ENCODE measurements at regions not wholly inside any gene's neighbourhood (a gene's known extent, or its start where the extent isn't known, plus 50 kb on each side); places are given as distances from the start of the nearest gene placed in this dataset.
"Not testable (repeated sequence)": the region's sequence is repeated elsewhere in the genome, so short reads cannot be mapped to it uniquely, and the experiment has no call there.

DNA sequence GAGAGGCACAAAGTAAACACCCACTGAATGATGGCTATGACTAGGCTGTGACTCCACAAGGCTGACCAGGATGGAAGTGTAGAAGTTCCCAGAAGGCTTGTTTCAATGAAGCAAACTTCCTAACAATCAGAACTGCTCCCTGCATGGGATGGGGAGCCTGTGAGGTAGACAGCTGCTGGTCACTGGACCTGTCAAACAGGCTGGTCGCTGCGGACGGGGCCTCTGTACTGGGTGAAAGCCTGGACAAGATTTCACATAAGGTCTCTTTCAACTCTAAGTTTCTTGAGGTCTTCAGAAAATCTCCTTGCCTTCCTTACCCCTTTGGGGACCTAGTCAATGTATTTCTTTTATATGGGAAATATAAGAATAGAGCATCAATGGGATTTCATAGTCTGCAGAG lies 438.2 kb downstream of the BUD13 start:
- H3K9ac ChIP-seq (ENCODE audit: low read depth, low read length): no peak overlapping the region
- no peak overlapping the region for H3K4me3 ChIP-seq (ENCODE audit: low read depth, low read length)
- no peaks in the 10 kb centered on the region for H3K9me3 ChIP-seq (ENCODE audit: control insufficient read depth, insufficient read depth, low read length)
- H3K36me3 ChIP-seq (ENCODE audit: control insufficient read depth, insufficient read depth, low read length): no peaks in the 10 kb centered on the region
- no peaks in the 10 kb centered on the region for H3K4me1 ChIP-seq (ENCODE audit: control insufficient read depth, insufficient read depth, low read length)
- no peaks in the 10 kb centered on the region for H3K27me3 ChIP-seq (ENCODE audit: control insufficient read depth, insufficient read depth, low read length)

- no peak overlapping the region for H3K9ac ChIP-seq (ENCODE audit: low read depth, low read length)
- H3K9me3 ChIP-seq (ENCODE audit: control insufficient read depth, insufficient read depth, low read length): no peaks in the 10 kb centered on the region
- H3K36me3 ChIP-seq (ENCODE audit: control insufficient read depth, insufficient read depth, low read length): no peaks in the 10 kb centered on the region
- no peaks in the 10 kb centered on the region for H3K4me1 ChIP-seq (ENCODE audit: control insufficient read depth, insufficient read depth, low read length)
- no peak overlapping the region for H3K4me3 ChIP-seq (ENCODE audit: low read depth, low read length)
- no peaks in the 10 kb centered on the region for H3K27me3 ChIP-seq (ENCODE audit: control insufficient read depth, insufficient read depth, low read length)
Measured at GRCh38 chr11:116333001-116333535, 439.7 kb downstream of the BUD13 start.

DNA sequence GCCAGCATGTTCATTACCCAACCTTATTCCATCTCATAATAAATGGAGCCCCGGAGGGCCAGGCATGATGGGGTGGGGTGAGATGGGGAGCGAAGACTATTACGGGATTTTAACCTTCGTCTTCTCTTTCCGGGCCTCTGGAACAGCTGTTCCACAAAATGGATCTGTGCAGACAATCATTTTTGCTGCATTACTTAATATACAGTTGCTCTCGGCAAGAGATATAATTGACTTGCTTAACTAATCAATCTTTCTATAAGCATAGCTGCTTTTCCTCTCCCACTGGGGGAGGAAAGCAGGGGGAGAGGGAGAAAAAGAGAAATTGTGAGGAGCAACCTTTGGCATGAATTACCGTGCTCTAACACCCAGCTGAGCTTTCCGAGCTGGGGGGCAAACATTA lies 440.4 kb downstream of the BUD13 start:
- H3K4me1 ChIP-seq (ENCODE audit: control insufficient read depth, insufficient read depth, low read length): no peaks in the 10 kb centered on the region
- H3K9me3 ChIP-seq (ENCODE audit: control insufficient read depth, insufficient read depth, low read length): no peaks in the 10 kb centered on the region
- H3K9ac ChIP-seq (ENCODE audit: low read depth, low read length): no peak overlapping the region
- no peak overlapping the region for H3K4me3 ChIP-seq (ENCODE audit: low read depth, low read length)
- H3K27me3 ChIP-seq (ENCODE audit: control insufficient read depth, insufficient read depth, low read length): no peaks in the 10 kb centered on the region
- no peaks in the 10 kb centered on the region for H3K36me3 ChIP-seq (ENCODE audit: control insufficient read depth, insufficient read depth, low read length)

DNA sequence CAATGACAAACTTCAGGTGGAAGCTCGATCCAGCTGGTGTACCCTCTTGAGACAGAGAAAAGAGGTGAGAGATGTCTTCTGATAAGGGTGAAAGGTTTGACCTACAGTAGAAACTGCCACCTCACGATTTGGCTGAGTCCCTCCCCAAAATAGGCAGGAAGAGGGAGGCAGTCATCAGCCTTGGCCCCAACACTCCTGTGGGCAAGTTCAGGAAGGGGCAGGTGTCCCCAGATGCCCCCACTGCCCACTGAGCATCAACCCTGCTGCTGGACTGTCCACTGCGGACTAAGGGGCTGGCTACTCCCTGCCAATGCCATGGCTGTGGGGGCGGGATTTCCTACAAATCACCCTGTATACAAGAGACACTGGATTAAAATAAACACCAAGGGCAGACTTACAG lies 441.4 kb downstream of the BUD13 start:
- Histone ChIP-seq H3K36me3 (ENCODE audit: control insufficient read depth, insufficient read depth, low read length) (no peaks in the 10 kb centered on the region), H3K9me3 (ENCODE audit: control insufficient read depth, insufficient read depth, low read length) (no peaks in the 10 kb centered on the region), H3K27me3 (ENCODE audit: control insufficient read depth, insufficient read depth, low read length) (no peaks in the 10 kb centered on the region), H3K4me3 (ENCODE audit: low read depth, low read length) (no peak overlapping the region), H3K9ac (ENCODE audit: low read depth, low read length) (no peak overlapping the region), H3K4me1 (ENCODE audit: control insufficient read depth, insufficient read depth, low read length) (no peaks in the 10 kb centered on the region)

DNA sequence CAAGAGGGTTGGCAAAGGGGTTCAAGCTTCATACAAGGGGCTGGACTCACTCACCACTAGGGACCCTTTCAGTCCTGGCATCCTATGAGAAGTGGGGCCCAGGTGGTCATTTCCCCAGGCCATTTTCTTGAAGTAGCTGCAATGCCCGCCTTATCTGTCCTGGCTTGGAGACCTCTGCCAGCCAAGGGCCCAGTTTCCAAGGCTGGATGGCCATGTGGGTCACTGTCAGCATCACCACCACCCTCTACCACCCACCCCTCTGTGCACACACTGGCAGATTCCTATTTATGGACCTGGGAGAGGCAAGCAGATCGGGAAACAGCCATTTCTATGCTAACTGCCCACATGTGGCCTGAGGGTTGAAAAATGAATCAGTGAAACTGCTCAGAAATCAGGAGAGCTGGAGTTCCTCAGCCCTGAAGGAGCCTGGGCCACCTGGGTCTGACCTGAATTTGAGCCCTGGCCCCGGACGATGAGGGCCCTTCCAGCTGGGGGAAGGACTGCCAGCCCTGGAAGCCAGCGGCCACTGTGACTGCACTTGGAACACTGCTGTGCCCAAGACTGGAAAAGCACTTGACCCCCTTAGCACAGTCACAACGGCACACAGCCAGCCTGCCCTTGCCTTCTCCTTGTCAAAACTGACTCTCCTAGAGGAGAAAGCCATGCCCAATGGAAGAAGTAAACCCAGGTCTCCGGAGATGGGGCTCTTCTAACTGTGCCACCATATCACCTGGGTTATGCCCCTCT lies 442.2 kb downstream of the BUD13 start:
- Histone ChIP-seq H3K9ac (ENCODE audit: low read depth, low read length) (no peak overlapping the region), H3K4me1 (ENCODE audit: control insufficient read depth, insufficient read depth, low read length) (no peaks in the 10 kb centered on the region), H3K36me3 (ENCODE audit: control insufficient read depth, insufficient read depth, low read length) (no peaks in the 10 kb centered on the region), H3K4me3 (ENCODE audit: low read depth, low read length) (no peak overlapping the region), H3K9me3 (ENCODE audit: control insufficient read depth, insufficient read depth, low read length) (no peaks in the 10 kb centered on the region), H3K27me3 (ENCODE audit: control insufficient read depth, insufficient read depth, low read length) (no peaks in the 10 kb centered on the region)

- no peaks in the 10 kb centered on the region for H3K36me3 ChIP-seq (ENCODE audit: control insufficient read depth, insufficient read depth, low read length)
- no peak overlapping the region for H3K9ac ChIP-seq (ENCODE audit: low read depth, low read length)
- H3K4me3 ChIP-seq (ENCODE audit: low read depth, low read length): no peak overlapping the region
- H3K9me3 ChIP-seq (ENCODE audit: control insufficient read depth, insufficient read depth, low read length): no peaks in the 10 kb centered on the region
- no peaks in the 10 kb centered on the region for H3K27me3 ChIP-seq (ENCODE audit: control insufficient read depth, insufficient read depth, low read length)
- H3K4me1 ChIP-seq (ENCODE audit: control insufficient read depth, insufficient read depth, low read length): no peaks in the 10 kb centered on the region
Measured at GRCh38 chr11:116329354-116330090, 443.3 kb downstream of the BUD13 start.

GRCh38 chr11:116328851-116329250 lies 443.9 kb downstream of the BUD13 start:
- H3K9ac ChIP-seq (ENCODE audit: low read depth, low read length): no peak overlapping the region
- H3K4me3 ChIP-seq (ENCODE audit: low read depth, low read length): no peak overlapping the region
- no peaks in the 10 kb centered on the region for H3K36me3 ChIP-seq (ENCODE audit: control insufficient read depth, insufficient read depth, low read length)
- H3K9me3 ChIP-seq (ENCODE audit: control insufficient read depth, insufficient read depth, low read length): no peaks in the 10 kb centered on the region
- no peaks in the 10 kb centered on the region for H3K4me1 ChIP-seq (ENCODE audit: control insufficient read depth, insufficient read depth, low read length)
- H3K27me3 ChIP-seq (ENCODE audit: control insufficient read depth, insufficient read depth, low read length): no peaks in the 10 kb centered on the region

- H3K9ac ChIP-seq (ENCODE audit: low read depth, low read length): no peak overlapping the region
- no peaks in the 10 kb centered on the region for H3K4me1 ChIP-seq (ENCODE audit: control insufficient read depth, insufficient read depth, low read length)
- H3K36me3 ChIP-seq (ENCODE audit: control insufficient read depth, insufficient read depth, low read length): no peaks in the 10 kb centered on the region
- H3K27me3 ChIP-seq (ENCODE audit: control insufficient read depth, insufficient read depth, low read length): no peaks in the 10 kb centered on the region
- no peak overlapping the region for H3K4me3 ChIP-seq (ENCODE audit: low read depth, low read length)
- H3K9me3 ChIP-seq (ENCODE audit: control insufficient read depth, insufficient read depth, low read length): no peaks in the 10 kb centered on the region
Measured at GRCh38 chr11:116328391-116328790, 444.4 kb downstream of the BUD13 start.

DNA sequence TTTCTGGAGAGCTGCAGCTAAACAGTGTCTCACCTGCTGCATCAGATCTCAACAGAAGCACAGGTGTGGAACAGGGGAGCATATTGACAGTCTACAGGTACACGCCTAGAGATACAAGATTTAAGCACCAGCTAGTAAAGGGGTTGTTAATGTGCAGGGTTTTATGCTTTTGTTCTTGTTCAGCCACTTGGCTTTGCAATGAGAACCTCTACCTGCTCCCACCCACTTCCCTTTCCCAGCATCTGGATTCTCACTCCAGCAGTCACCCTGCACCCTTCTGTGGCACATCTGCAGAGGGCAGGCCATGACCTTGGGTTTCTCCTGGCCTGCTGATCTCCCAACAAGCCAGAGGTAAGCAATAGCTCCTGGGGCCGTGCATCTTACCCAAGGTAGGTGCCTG lies 446.6 kb downstream of the BUD13 start:
- Histone ChIP-seq H3K4me3 (ENCODE audit: low read depth, low read length) (no peak overlapping the region), H3K9ac (ENCODE audit: low read depth, low read length) (no peak overlapping the region), H3K4me1 (ENCODE audit: control insufficient read depth, insufficient read depth, low read length) (no peaks in the 10 kb centered on the region), H3K36me3 (ENCODE audit: control insufficient read depth, insufficient read depth, low read length) (no peaks in the 10 kb centered on the region), H3K27me3 (ENCODE audit: control insufficient read depth, insufficient read depth, low read length) (no peaks in the 10 kb centered on the region), H3K9me3 (ENCODE audit: control insufficient read depth, insufficient read depth, low read length) (no peaks in the 10 kb centered on the region)

DNA sequence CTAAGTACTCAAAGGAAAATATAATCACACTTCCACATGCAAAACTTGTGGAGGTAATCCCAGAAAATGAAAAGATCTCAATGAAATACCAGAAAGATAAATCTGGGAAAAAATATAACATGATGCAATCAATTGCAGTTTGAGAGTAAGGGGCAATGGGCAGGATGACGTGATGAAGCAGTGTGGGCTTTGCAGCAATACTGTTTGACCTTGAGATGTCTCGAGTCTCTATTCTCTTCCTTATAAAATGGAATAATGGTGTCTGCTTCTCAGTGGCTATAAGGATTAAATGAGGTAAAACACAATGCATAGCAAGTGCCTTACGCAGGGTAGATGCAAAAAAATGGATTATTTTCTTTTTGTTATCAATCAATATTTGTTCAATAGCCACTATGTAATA lies 447.5 kb downstream of the BUD13 start:
- Histone ChIP-seq H3K4me3 (ENCODE audit: low read depth, low read length) (no peak overlapping the region), H3K9me3 (ENCODE audit: control insufficient read depth, insufficient read depth, low read length) (no peaks in the 10 kb centered on the region), H3K4me1 (ENCODE audit: control insufficient read depth, insufficient read depth, low read length) (no peaks in the 10 kb centered on the region), H3K9ac (ENCODE audit: low read depth, low read length) (no peak overlapping the region), H3K36me3 (ENCODE audit: control insufficient read depth, insufficient read depth, low read length) (no peaks in the 10 kb centered on the region), H3K27me3 (ENCODE audit: control insufficient read depth, insufficient read depth, low read length) (no peaks in the 10 kb centered on the region)

DNA sequence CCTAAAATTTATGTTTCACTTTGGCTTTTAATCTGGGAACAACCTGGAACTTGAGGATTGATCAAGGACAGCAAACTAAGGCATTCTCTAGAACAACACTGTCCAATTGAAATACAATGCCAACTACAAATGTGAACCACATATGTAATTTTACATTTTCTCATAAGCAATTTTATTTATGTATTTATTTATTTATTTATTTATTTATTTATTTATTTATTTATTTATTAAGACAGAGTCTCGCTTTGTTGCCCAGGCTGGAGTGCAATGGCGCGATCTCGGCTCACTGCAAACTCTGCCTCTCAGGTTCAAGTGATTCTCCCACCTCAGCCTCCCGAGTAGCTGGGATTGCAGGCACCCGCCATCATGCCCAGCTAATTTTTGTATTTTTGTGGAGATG lies 448.7 kb downstream of the BUD13 start:
- not testable (repeated sequence) for H3K36me3 ChIP-seq (ENCODE audit: control insufficient read depth, insufficient read depth, low read length); H3K27me3 ChIP-seq (ENCODE audit: control insufficient read depth, insufficient read depth, low read length); H3K9me3 ChIP-seq (ENCODE audit: control insufficient read depth, insufficient read depth, low read length); H3K4me1 ChIP-seq (ENCODE audit: control insufficient read depth, insufficient read depth, low read length); H3K4me3 ChIP-seq (ENCODE audit: low read depth, low read length); H3K9ac ChIP-seq (ENCODE audit: low read depth, low read length)

DNA sequence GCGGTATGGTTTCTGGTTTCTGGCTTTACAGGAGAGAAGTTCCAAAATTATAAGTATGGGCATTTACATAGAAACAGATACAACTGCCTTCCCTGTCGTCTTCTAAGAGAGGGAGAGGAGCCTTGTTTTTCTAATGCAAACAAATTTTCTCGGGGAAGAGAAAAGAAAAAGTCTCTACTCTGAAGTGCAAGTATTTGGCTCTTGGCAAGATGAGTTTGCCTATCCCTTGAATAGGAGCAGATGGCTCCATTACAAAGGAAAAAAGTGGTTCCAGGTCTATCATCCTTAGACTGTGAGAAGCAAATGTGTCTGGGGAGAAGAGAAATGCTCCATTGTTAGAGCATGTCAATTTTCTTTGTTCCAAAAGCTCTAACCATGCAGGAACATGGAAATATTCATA lies 455.6 kb downstream of the BUD13 start:
- no peaks in the 10 kb centered on the region for H3K27me3 ChIP-seq (ENCODE audit: control insufficient read depth, insufficient read depth, low read length)
- no peaks in the 10 kb centered on the region for H3K9me3 ChIP-seq (ENCODE audit: control insufficient read depth, insufficient read depth, low read length)
- H3K9ac ChIP-seq (ENCODE audit: low read depth, low read length): no peak overlapping the region
- H3K36me3 ChIP-seq (ENCODE audit: control insufficient read depth, insufficient read depth, low read length): no peaks in the 10 kb centered on the region
- H3K4me3 ChIP-seq (ENCODE audit: low read depth, low read length): no peak overlapping the region
- peaks cover 5% of the 10 kb centered on the region for H3K4me1 ChIP-seq (ENCODE audit: control insufficient read depth, insufficient read depth, low read length)
